ENCODE measurements at regions not wholly inside any gene's neighbourhood (a gene's known extent, or its start where the extent isn't known, plus 50 kb on each side); places are given as distances from the start of the nearest gene placed in this dataset.

DNA sequence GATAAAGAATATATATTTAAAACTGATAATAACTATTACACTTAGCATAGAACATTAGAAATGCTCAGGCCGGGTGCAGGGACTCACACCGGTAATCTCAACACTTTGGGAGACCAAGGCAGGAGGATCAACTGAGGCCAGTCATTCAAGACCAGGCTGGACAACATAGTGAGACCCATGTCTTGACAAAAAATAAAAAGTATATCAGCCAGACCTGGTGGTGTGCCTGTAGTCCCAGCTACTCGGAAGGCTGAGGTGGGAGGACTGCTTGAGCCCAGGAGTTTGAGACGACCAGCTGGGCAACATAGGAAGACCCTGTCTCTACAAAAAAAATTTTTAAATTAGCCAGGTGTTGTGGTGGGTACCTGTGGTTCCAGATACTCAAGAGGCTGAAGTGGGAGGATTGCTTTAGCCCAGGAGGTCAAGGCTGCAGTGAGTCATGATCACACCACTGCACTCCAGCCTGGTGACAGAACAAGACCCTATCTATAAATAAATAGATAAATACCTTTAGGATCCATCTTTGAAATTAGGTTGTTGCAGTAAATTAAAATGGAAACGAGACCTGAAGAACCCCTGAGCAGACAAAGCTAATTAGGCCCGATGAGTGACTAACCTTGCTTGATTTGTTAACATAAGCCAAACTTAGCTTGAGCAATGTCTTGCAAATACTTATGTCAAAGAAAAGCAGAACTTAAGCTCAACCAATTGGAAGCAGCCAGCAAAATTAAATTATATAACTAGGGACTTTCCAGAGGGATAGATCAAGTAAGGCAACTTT is 75.8 kb upstream of the E2F3 start:
- TF ChIP-seq EZH2 (IDR thresholded peaks at IDR 0.05; ENCODE audit: insufficient read depth, poor library complexity, severe bottlenecking) (no peak), EZH2phosphoT487 (IDR thresholded peaks at IDR 0.05; ENCODE audit: insufficient read depth, low read depth) (no peak)
